H1 (cell line): ENCODE measurements at regions not wholly inside any gene's neighbourhood (a gene's known extent, or its start where the extent isn't known, plus 50 kb on each side); places are given as distances from the start of the nearest gene placed in this dataset.
"Not testable (repeated sequence)": the region's sequence is repeated elsewhere in the genome, so short reads cannot be mapped to it uniquely, and the experiment has no call there.

ENCODE experiments used
- CTCF ChIA-PET: fragments of 300-600 bp; sonication (Branson Sonifier 250); formaldehyde crosslinking; loops from one replicate; lab custom pipeline; 2021; ENCODE audit not compliant: partially characterized antibody; lab: Charles Lee
- POLR2A ChIA-PET: fragments of 300-600 bp; sonication (Branson Sonifier 250); formaldehyde crosslinking; loops from one replicate; lab custom pipeline; 2021; ENCODE audit warnings: inconsistent platforms; ENCODE audit not compliant: partially characterized antibody; lab: Charles Lee
- DNase-seq, 2 experiments: peaks; one replicate each; pipeline versions ENCODE4 v3.0.0 to v3.0.0-alpha.2; 2010 to 2022; ENCODE audit warnings: low spot score in 2 of 2, low read depth in 1 of 2, mixed read lengths in 1 of 2
- FAIRE-seq: peaks from 2 replicates; lab custom pipeline; 2011; peaks lifted over from hg19 to GRCh38; lab: Jason Lieb, UNC
- H2AFZ ChIP-seq: 2 replicates; pipeline ENCODE4 v1.8.1; 2012; ENCODE audit warnings: low read length, inconsistent platforms
- H2AK5ac ChIP-seq: 2 replicates; pipeline ENCODE4 v1.6.1; 2013; ENCODE audit warnings: low read depth, low read length
- H2BK120ac ChIP-seq: replicated peaks from 2 replicates; pipeline ENCODE3; 2013; ENCODE audit warnings: low read depth, low read length, inconsistent platforms
- H2BK12ac ChIP-seq: 2 replicates; pipeline ENCODE4 v1.6.1; 2013; ENCODE audit warnings: low read depth, low read length
- H2BK15ac ChIP-seq: 2 replicates; pipeline ENCODE4 v1.6.1; 2013; ENCODE audit warnings: low read length
- H2BK20ac ChIP-seq: 2 replicates; pipeline ENCODE4 v1.6.1; 2013; ENCODE audit warnings: low read length
- H2BK5ac ChIP-seq: 2 replicates; pipeline ENCODE4 v1.6.1; 2013; ENCODE audit warnings: low read depth, low read length
- H3K14ac ChIP-seq: 2 replicates; pipeline ENCODE4 v1.6.1; 2013; ENCODE audit warnings: inconsistent platforms; ENCODE audit not compliant: insufficient read length
- H3K18ac ChIP-seq: 2 replicates; pipeline ENCODE4 v1.6.1; 2013; ENCODE audit warnings: low read length; ENCODE audit errors: extremely low read depth
- H3K23ac ChIP-seq: 2 replicates; pipeline ENCODE4 v1.6.1; 2013; ENCODE audit warnings: inconsistent platforms; ENCODE audit not compliant: insufficient read length
- H3K23me2 ChIP-seq: 2 replicates; pipeline ENCODE4 v1.6.1; 2013; ENCODE audit warnings: low read depth, low read length
- H3K27ac ChIP-seq: 2 replicates; pipeline ENCODE4 v1.6.1; 2011; ENCODE audit warnings: low read depth, low read length, inconsistent platforms
- H3K27me3 ChIP-seq, 4 experiments: replicated peaks in 1 of 4; 1 replicate in 1 of 4; 2 replicates in 3 of 4; pipeline versions ENCODE4 v1.6.1 to v1.8.1; 2011 to 2013; ENCODE audit warnings: low read length in 3 of 4, mild to moderate bottlenecking in 3 of 4, inconsistent platforms in 2 of 4, mixed read lengths in 2 of 4, moderate library complexity in 1 of 4; ENCODE audit not compliant: control insufficient read depth in 3 of 4, insufficient read depth in 3 of 4; ENCODE audit errors: extremely low read depth in 1 of 4
- H3K36me3 ChIP-seq, 4 experiments: 2 replicates each; pipeline versions ENCODE4 v1.6.1 to v1.8.1; 2011 to 2013; ENCODE audit warnings: mild to moderate bottlenecking in 4 of 4, low read length in 3 of 4, moderate library complexity in 2 of 4, control low read depth in 1 of 4, inconsistent platforms in 1 of 4; ENCODE audit not compliant: insufficient read depth in 4 of 4, control insufficient read depth in 2 of 4
- H3K4ac ChIP-seq: replicated peaks from 2 replicates; pipeline ENCODE3; 2013; ENCODE audit warnings: low read length, low read depth, mixed read lengths, inconsistent platforms; ENCODE audit not compliant: insufficient read length
- H3K4me1 ChIP-seq, 4 experiments: replicated peaks in 1 of 4; 1 replicate in 1 of 4; 2 replicates in 3 of 4; pipeline versions ENCODE4 v1.6.1 to v1.8.1; 2011 to 2013; ENCODE audit warnings: low read length in 3 of 4, inconsistent platforms in 2 of 4, mixed read lengths in 1 of 4; ENCODE audit not compliant: insufficient read depth in 4 of 4, control insufficient read depth in 3 of 4
- H3K4me2 ChIP-seq, 2 experiments: 2 replicates each; pipeline versions ENCODE4 v1.6.1 to v1.8.1; 2011 to 2013; ENCODE audit warnings: low read depth in 2 of 2, low read length in 2 of 2, control low read depth in 1 of 2, inconsistent platforms in 1 of 2, mild to moderate bottlenecking in 1 of 2; ENCODE audit not compliant: insufficient read depth in 1 of 2
- H3K4me3 ChIP-seq, 4 experiments: fragments of 200-600, 300-600 bp in 1 of 4; sonication (generic), shearing (Covaris generic), sonication (Bioruptor Twin) in 1 of 4; 2 replicates each; pipeline versions ENCODE4 v1.5.1 to v1.8.1; 2011 to 2016; ENCODE audit warnings: low read length in 4 of 4, low read depth in 3 of 4, control low read depth in 2 of 4, inconsistent platforms in 2 of 4, mild to moderate bottlenecking in 2 of 4, mixed read lengths in 1 of 4, moderate library complexity in 1 of 4; ENCODE audit not compliant: insufficient read depth in 2 of 4; ENCODE audit errors: extremely low read depth in 1 of 4
- H3K56ac ChIP-seq: replicated peaks from 2 replicates; pipeline ENCODE3; 2013; ENCODE audit warnings: low read depth, mild to moderate bottlenecking, mixed read lengths, low read length, inconsistent platforms; ENCODE audit not compliant: insufficient read length
- H3K79me1 ChIP-seq: 2 replicates; pipeline ENCODE4 v1.6.1; 2013; ENCODE audit warnings: low read depth, low read length, control low read depth
- H3K79me2 ChIP-seq, 2 experiments: 2 replicates each; pipeline versions ENCODE4 v1.6.1 to v1.8.1; 2012 to 2013; ENCODE audit warnings: low read length in 2 of 2, mild to moderate bottlenecking in 2 of 2, inconsistent platforms in 1 of 2; ENCODE audit not compliant: insufficient read depth in 2 of 2, control insufficient read depth in 1 of 2
- H3K9ac ChIP-seq, 4 experiments: replicated peaks in 1 of 4; 1 replicate in 1 of 4; 2 replicates in 3 of 4; pipeline versions ENCODE4 v1.6.1 to v1.8.1; 2011 to 2013; ENCODE audit warnings: low read depth in 3 of 4, low read length in 3 of 4, control low read depth in 2 of 4, mild to moderate bottlenecking in 2 of 4, moderate library complexity in 2 of 4, inconsistent platforms in 1 of 4; ENCODE audit errors: extremely low read depth in 1 of 4
- H3K9me3 ChIP-seq, 2 experiments: 2 replicates each; pipeline versions ENCODE4 v1.6.1 to v1.8.1; 2012 to 2013; ENCODE audit warnings: mild to moderate bottlenecking in 2 of 2, moderate library complexity in 2 of 2, control low read depth in 1 of 2, inconsistent platforms in 1 of 2, low read depth in 1 of 2, low read length in 1 of 2, mixed read lengths in 1 of 2; ENCODE audit not compliant: insufficient read depth in 2 of 2
- H4K20me1 ChIP-seq, 2 experiments: replicated peaks in 1 of 2; 2 replicates each; pipeline versions ENCODE3 to v1.8.1; 2011 to 2013; ENCODE audit warnings: inconsistent platforms in 2 of 2, low read length in 2 of 2, mild to moderate bottlenecking in 1 of 2; ENCODE audit not compliant: insufficient read depth in 2 of 2, control insufficient read depth in 1 of 2
- H4K5ac ChIP-seq: 2 replicates; pipeline ENCODE4 v1.6.1; 2013; ENCODE audit warnings: low read length, low read depth, mixed read lengths, inconsistent platforms; ENCODE audit not compliant: insufficient read length
- H4K8ac ChIP-seq: 2 replicates; pipeline ENCODE4 v1.8.0; 2013; ENCODE audit warnings: mild to moderate bottlenecking, moderate library complexity, low read length, inconsistent platforms; ENCODE audit not compliant: insufficient read depth; ENCODE audit errors: extremely low read depth
- H4K91ac ChIP-seq: replicated peaks from 2 replicates; pipeline ENCODE3; 2013; ENCODE audit warnings: low read length, mixed read lengths, inconsistent platforms; ENCODE audit not compliant: insufficient read length
- WGBS, 2 experiments: shearing (Covaris generic) in 1 of 2; methylation state at CpG; one replicate each; pipeline versions ENCODE4 v1.1.6 to v1.1.7; 2013 to 2015; ENCODE audit warnings: low lambda C conversion rate in 2 of 2, mixed read lengths in 2 of 2, inconsistent platforms in 1 of 2, low coverage in 1 of 2, missing lambda C conversion rate in 1 of 2; ENCODE audit not compliant: insufficient replicate concordance in 2 of 2, insufficient coverage in 1 of 2, insufficient read length in 1 of 2; ENCODE audit errors: extremely low coverage in 1 of 2, missing lambda C conversion rate in 1 of 2; 5-methylcytosine and 5-hydroxymethylcytosine counted together

DNA sequence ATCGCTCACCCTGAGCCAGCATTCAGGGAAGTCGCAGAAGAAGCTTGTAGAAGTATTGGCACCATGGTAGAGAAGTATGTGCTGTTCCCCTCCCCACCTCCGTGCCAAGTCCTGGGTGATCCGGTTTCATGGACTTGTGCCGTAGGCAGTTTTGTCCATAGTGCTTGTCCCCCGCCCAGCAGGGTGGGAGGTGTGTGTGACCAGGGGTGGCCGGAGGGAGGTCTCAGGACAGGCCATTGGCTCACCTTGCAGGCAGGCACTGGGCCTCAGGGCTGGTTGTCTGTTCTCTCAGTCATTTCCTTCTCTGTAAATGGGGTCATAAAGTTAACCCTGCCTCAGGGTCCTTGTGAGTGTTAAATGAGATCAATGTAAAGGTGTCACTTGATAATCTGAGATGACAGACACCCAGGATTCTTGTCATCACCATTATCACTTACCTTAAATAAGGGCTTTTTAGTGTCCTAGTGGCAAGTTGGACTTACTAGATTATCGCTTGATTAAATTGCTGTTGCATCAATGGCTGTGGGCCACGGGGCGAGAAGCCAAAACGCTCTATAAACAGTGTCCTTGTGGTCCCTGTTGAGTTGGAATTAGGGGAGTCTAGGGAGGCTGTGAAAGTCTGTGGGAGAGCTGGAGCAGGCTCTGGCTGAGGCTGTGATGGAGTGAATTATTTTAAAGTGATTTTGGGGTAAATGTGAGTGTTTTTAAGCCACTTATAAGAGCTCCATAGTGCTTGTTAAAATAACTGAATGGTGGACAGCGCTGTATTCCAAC is 130.0 kb downstream of the MRPL57 start:
- POLR2A ChIA-PET, H4K20me1 ChIP-seq, H2BK5ac ChIP-seq, H2AFZ ChIP-seq, H3K4me3 ChIP-seq, H4K5ac ChIP-seq, H2AK5ac ChIP-seq, H3K56ac ChIP-seq, H3K27ac ChIP-seq, H2BK20ac ChIP-seq, H3K23ac ChIP-seq, H4K91ac ChIP-seq, H3K14ac ChIP-seq, H3K36me3 ChIP-seq, H3K27me3 ChIP-seq, H2BK12ac ChIP-seq, H3K4me1 ChIP-seq, H3K23me2 ChIP-seq, CTCF ChIA-PET, H3K9ac ChIP-seq, H2BK120ac ChIP-seq, H3K79me1 ChIP-seq, H3K4ac ChIP-seq, H3K9me3 ChIP-seq, DNase-seq, H3K79me2 ChIP-seq, H2BK15ac ChIP-seq, H3K18ac ChIP-seq: not testable (repeated sequence)
- peak; percentile 80 for FAIRE-seq
- 77% methylated on average over 11 of the region's 12 CpGs; no CpG with 5 or more reads in 1 of the 2 experiments for whole genome bisulfite sequencing, 2 experiments
- Histone ChIP-seq H3K4me2 (peak overlapping the region in 1 of 2 experiments; percentile 21; a peak in 1 of 4 replicates), H4K8ac (peak overlapping the region; percentile 80; the same call in 1 of the 2 replicates)

- H3K79me1 ChIP-seq, H3K27ac ChIP-seq, H2AFZ ChIP-seq, H4K8ac ChIP-seq, H3K9ac ChIP-seq, H4K91ac ChIP-seq, H3K14ac ChIP-seq, H2BK12ac ChIP-seq, H2BK20ac ChIP-seq, H3K27me3 ChIP-seq, H2BK120ac ChIP-seq, H3K23ac ChIP-seq, H3K79me2 ChIP-seq, H4K5ac ChIP-seq, H3K56ac ChIP-seq, H2BK5ac ChIP-seq, H4K20me1 ChIP-seq, H3K36me3 ChIP-seq, H2AK5ac ChIP-seq, H3K9me3 ChIP-seq, H3K4ac ChIP-seq, H3K4me2 ChIP-seq, H2BK15ac ChIP-seq, H3K18ac ChIP-seq, DNase-seq, H3K23me2 ChIP-seq, POLR2A ChIA-PET, H3K4me1 ChIP-seq, H3K4me3 ChIP-seq: not testable (repeated sequence)
- peak; percentile 86 for FAIRE-seq
- CTCF ChIA-PET = interaction anchor here (0.7 kb wide), 1 partner anchor 89 kb away, joined by 3 read pairs; no protein-coding TSS in a partner anchor
- WGBS, 2 experiments = 86% methylated on average over 8 of the region's 12 CpGs; no CpG with 5 or more reads in 1 of the 2 experiments
Observed at GRCh38 chr13:21307158-21307557, 130.7 kb downstream of the MRPL57 start.
